H1 (cell line): ENCODE measurements at regions not wholly inside any gene's neighbourhood (a gene's known extent, or its start where the extent isn't known, plus 50 kb on each side); places are given as distances from the start of the nearest gene placed in this dataset.

ENCODE experiments used
- CTCF ChIA-PET: fragments of 300-600 bp; sonication (Branson Sonifier 250); formaldehyde crosslinking; loops from one replicate; lab custom pipeline; 2021; ENCODE audit not compliant: partially characterized antibody; lab: Charles Lee
- POLR2A ChIA-PET: fragments of 300-600 bp; sonication (Branson Sonifier 250); formaldehyde crosslinking; loops from one replicate; lab custom pipeline; 2021; ENCODE audit warnings: inconsistent platforms; ENCODE audit not compliant: partially characterized antibody; lab: Charles Lee
- DNase-seq, 2 experiments: peaks; one replicate each; pipeline versions ENCODE4 v3.0.0 to v3.0.0-alpha.2; 2010 to 2022; ENCODE audit warnings: low spot score in 2 of 2, low read depth in 1 of 2, mixed read lengths in 1 of 2
- FAIRE-seq: peaks from 2 replicates; lab custom pipeline; 2011; peaks lifted over from hg19 to GRCh38; lab: Jason Lieb, UNC
- H2AFZ ChIP-seq: 2 replicates; pipeline ENCODE4 v1.8.1; 2012; ENCODE audit warnings: low read length, inconsistent platforms
- H2AK5ac ChIP-seq: 2 replicates; pipeline ENCODE4 v1.6.1; 2013; ENCODE audit warnings: low read depth, low read length
- H2BK120ac ChIP-seq: replicated peaks from 2 replicates; pipeline ENCODE3; 2013; ENCODE audit warnings: low read depth, low read length, inconsistent platforms
- H2BK12ac ChIP-seq: 2 replicates; pipeline ENCODE4 v1.6.1; 2013; ENCODE audit warnings: low read depth, low read length
- H2BK15ac ChIP-seq: 2 replicates; pipeline ENCODE4 v1.6.1; 2013; ENCODE audit warnings: low read length
- H2BK20ac ChIP-seq: 2 replicates; pipeline ENCODE4 v1.6.1; 2013; ENCODE audit warnings: low read length
- H2BK5ac ChIP-seq: 2 replicates; pipeline ENCODE4 v1.6.1; 2013; ENCODE audit warnings: low read depth, low read length
- H3K14ac ChIP-seq: 2 replicates; pipeline ENCODE4 v1.6.1; 2013; ENCODE audit warnings: inconsistent platforms; ENCODE audit not compliant: insufficient read length
- H3K18ac ChIP-seq: 2 replicates; pipeline ENCODE4 v1.6.1; 2013; ENCODE audit warnings: low read length; ENCODE audit errors: extremely low read depth
- H3K23ac ChIP-seq: 2 replicates; pipeline ENCODE4 v1.6.1; 2013; ENCODE audit warnings: inconsistent platforms; ENCODE audit not compliant: insufficient read length
- H3K23me2 ChIP-seq: 2 replicates; pipeline ENCODE4 v1.6.1; 2013; ENCODE audit warnings: low read depth, low read length
- H3K27ac ChIP-seq: 2 replicates; pipeline ENCODE4 v1.6.1; 2011; ENCODE audit warnings: low read depth, low read length, inconsistent platforms
- H3K27me3 ChIP-seq, 4 experiments: replicated peaks in 1 of 4; 1 replicate in 1 of 4; 2 replicates in 3 of 4; pipeline versions ENCODE4 v1.6.1 to v1.8.1; 2011 to 2013; ENCODE audit warnings: low read length in 3 of 4, mild to moderate bottlenecking in 3 of 4, inconsistent platforms in 2 of 4, mixed read lengths in 2 of 4, moderate library complexity in 1 of 4; ENCODE audit not compliant: control insufficient read depth in 3 of 4, insufficient read depth in 3 of 4; ENCODE audit errors: extremely low read depth in 1 of 4
- H3K36me3 ChIP-seq, 4 experiments: 2 replicates each; pipeline versions ENCODE4 v1.6.1 to v1.8.1; 2011 to 2013; ENCODE audit warnings: mild to moderate bottlenecking in 4 of 4, low read length in 3 of 4, moderate library complexity in 2 of 4, control low read depth in 1 of 4, inconsistent platforms in 1 of 4; ENCODE audit not compliant: insufficient read depth in 4 of 4, control insufficient read depth in 2 of 4
- H3K4ac ChIP-seq: replicated peaks from 2 replicates; pipeline ENCODE3; 2013; ENCODE audit warnings: low read length, low read depth, mixed read lengths, inconsistent platforms; ENCODE audit not compliant: insufficient read length
- H3K4me1 ChIP-seq, 4 experiments: replicated peaks in 1 of 4; 1 replicate in 1 of 4; 2 replicates in 3 of 4; pipeline versions ENCODE4 v1.6.1 to v1.8.1; 2011 to 2013; ENCODE audit warnings: low read length in 3 of 4, inconsistent platforms in 2 of 4, mixed read lengths in 1 of 4; ENCODE audit not compliant: insufficient read depth in 4 of 4, control insufficient read depth in 3 of 4
- H3K4me2 ChIP-seq, 2 experiments: 2 replicates each; pipeline versions ENCODE4 v1.6.1 to v1.8.1; 2011 to 2013; ENCODE audit warnings: low read depth in 2 of 2, low read length in 2 of 2, control low read depth in 1 of 2, inconsistent platforms in 1 of 2, mild to moderate bottlenecking in 1 of 2; ENCODE audit not compliant: insufficient read depth in 1 of 2
- H3K4me3 ChIP-seq, 4 experiments: fragments of 200-600, 300-600 bp in 1 of 4; sonication (generic), shearing (Covaris generic), sonication (Bioruptor Twin) in 1 of 4; 2 replicates each; pipeline versions ENCODE4 v1.5.1 to v1.8.1; 2011 to 2016; ENCODE audit warnings: low read length in 4 of 4, low read depth in 3 of 4, control low read depth in 2 of 4, inconsistent platforms in 2 of 4, mild to moderate bottlenecking in 2 of 4, mixed read lengths in 1 of 4, moderate library complexity in 1 of 4; ENCODE audit not compliant: insufficient read depth in 2 of 4; ENCODE audit errors: extremely low read depth in 1 of 4
- H3K56ac ChIP-seq: replicated peaks from 2 replicates; pipeline ENCODE3; 2013; ENCODE audit warnings: low read depth, mild to moderate bottlenecking, mixed read lengths, low read length, inconsistent platforms; ENCODE audit not compliant: insufficient read length
- H3K79me1 ChIP-seq: 2 replicates; pipeline ENCODE4 v1.6.1; 2013; ENCODE audit warnings: low read depth, low read length, control low read depth
- H3K79me2 ChIP-seq, 2 experiments: 2 replicates each; pipeline versions ENCODE4 v1.6.1 to v1.8.1; 2012 to 2013; ENCODE audit warnings: low read length in 2 of 2, mild to moderate bottlenecking in 2 of 2, inconsistent platforms in 1 of 2; ENCODE audit not compliant: insufficient read depth in 2 of 2, control insufficient read depth in 1 of 2
- H3K9ac ChIP-seq, 4 experiments: replicated peaks in 1 of 4; 1 replicate in 1 of 4; 2 replicates in 3 of 4; pipeline versions ENCODE4 v1.6.1 to v1.8.1; 2011 to 2013; ENCODE audit warnings: low read depth in 3 of 4, low read length in 3 of 4, control low read depth in 2 of 4, mild to moderate bottlenecking in 2 of 4, moderate library complexity in 2 of 4, inconsistent platforms in 1 of 4; ENCODE audit errors: extremely low read depth in 1 of 4
- H3K9me3 ChIP-seq, 2 experiments: 2 replicates each; pipeline versions ENCODE4 v1.6.1 to v1.8.1; 2012 to 2013; ENCODE audit warnings: mild to moderate bottlenecking in 2 of 2, moderate library complexity in 2 of 2, control low read depth in 1 of 2, inconsistent platforms in 1 of 2, low read depth in 1 of 2, low read length in 1 of 2, mixed read lengths in 1 of 2; ENCODE audit not compliant: insufficient read depth in 2 of 2
- H4K20me1 ChIP-seq, 2 experiments: replicated peaks in 1 of 2; 2 replicates each; pipeline versions ENCODE3 to v1.8.1; 2011 to 2013; ENCODE audit warnings: inconsistent platforms in 2 of 2, low read length in 2 of 2, mild to moderate bottlenecking in 1 of 2; ENCODE audit not compliant: insufficient read depth in 2 of 2, control insufficient read depth in 1 of 2
- H4K5ac ChIP-seq: 2 replicates; pipeline ENCODE4 v1.6.1; 2013; ENCODE audit warnings: low read length, low read depth, mixed read lengths, inconsistent platforms; ENCODE audit not compliant: insufficient read length
- H4K8ac ChIP-seq: 2 replicates; pipeline ENCODE4 v1.8.0; 2013; ENCODE audit warnings: mild to moderate bottlenecking, moderate library complexity, low read length, inconsistent platforms; ENCODE audit not compliant: insufficient read depth; ENCODE audit errors: extremely low read depth
- H4K91ac ChIP-seq: replicated peaks from 2 replicates; pipeline ENCODE3; 2013; ENCODE audit warnings: low read length, mixed read lengths, inconsistent platforms; ENCODE audit not compliant: insufficient read length
- BACH1 ChIP-seq: IDR thresholded peaks from 2 replicates; pipeline ENCODE4 v1.6.1; 2012; ENCODE audit warnings: low read length, improper control_type of control experiment
- EZH2 ChIP-seq: fragments of 200-600 bp; sonication (generic); IDR thresholded peaks from 2 replicates; pipeline ENCODE4 v1.7.1; 2012; ENCODE audit warnings: low read depth, mild to moderate bottlenecking, moderate library complexity, low read length, inconsistent platforms; ENCODE audit not compliant: severe bottlenecking
- GABPA ChIP-seq: IDR thresholded peaks from 2 replicates; pipeline ENCODE4 v1.6.1; 2011; ENCODE audit warnings: mild to moderate bottlenecking, low read length, moderate library complexity, borderline replicate concordance; ENCODE audit not compliant: insufficient read depth
- HDAC2 ChIP-seq, 2 experiments: fragments of 300-600 bp in 1 of 2; sonication (generic) in 1 of 2; IDR thresholded peaks; 2 replicates each; pipeline ENCODE4 v1.6.1; 2011 to 2012; ENCODE audit warnings: low read depth in 2 of 2, low read length in 2 of 2, mild to moderate bottlenecking in 2 of 2, moderate library complexity in 2 of 2, borderline replicate concordance in 1 of 2, inconsistent platforms in 1 of 2
- JUND ChIP-seq: IDR thresholded peaks from 2 replicates; pipeline ENCODE4 v1.6.1; 2011; ENCODE audit warnings: mild to moderate bottlenecking, improper control_type of control experiment, low read length
- KDM1A ChIP-seq: fragments of 200-600, 300-600 bp; sonication (generic); IDR thresholded peaks from 2 replicates; pipeline ENCODE4 v1.7.1; 2016; ENCODE audit warnings: mild to moderate bottlenecking, low read length, borderline replicate concordance
- KDM4A ChIP-seq: IDR thresholded peaks from one replicate; pipeline ENCODE4 v1.7.1; 2012; ENCODE audit warnings: low read depth, mild to moderate bottlenecking, moderate library complexity, low read length, inconsistent platforms; ENCODE audit not compliant: severe bottlenecking
- KDM5A ChIP-seq: fragments of 200-600 bp; IDR thresholded peaks from 2 replicates; pipeline ENCODE4 v1.7.1; 2012; ENCODE audit warnings: mild to moderate bottlenecking, low read length, inconsistent platforms, mixed read lengths
- MAFK ChIP-seq: IDR thresholded peaks from 2 replicates; pipeline ENCODE4 v1.6.1; 2012; ENCODE audit warnings: low read depth, mild to moderate bottlenecking, improper control_type of control experiment, low read length
- NRF1 ChIP-seq: IDR thresholded peaks from 2 replicates; pipeline ENCODE4 v1.6.1; 2011; ENCODE audit warnings: mild to moderate bottlenecking, low read depth, low read length, improper control_type of control experiment
- RXRA ChIP-seq: IDR thresholded peaks from 2 replicates; pipeline ENCODE4 v1.6.1; 2011; ENCODE audit warnings: low read depth, mild to moderate bottlenecking, low read length, moderate library complexity; ENCODE audit not compliant: insufficient read depth
- SIX5 ChIP-seq: IDR thresholded peaks from 2 replicates; pipeline ENCODE4 v1.6.1; 2011; ENCODE audit warnings: mild to moderate bottlenecking, low read depth, low read length
- SP2 ChIP-seq: IDR thresholded peaks from 2 replicates; pipeline ENCODE4 v1.6.1; 2012; ENCODE audit warnings: mild to moderate bottlenecking, low read length, inconsistent platforms
- SRF ChIP-seq: IDR thresholded peaks from 2 replicates; pipeline ENCODE4 v1.6.1; 2011; ENCODE audit warnings: mild to moderate bottlenecking, low read depth, low read length, moderate library complexity
- TCF12 ChIP-seq: IDR thresholded peaks from 2 replicates; pipeline ENCODE4 v1.6.1; 2011; ENCODE audit warnings: low read depth, mild to moderate bottlenecking, low read length
- WGBS, 2 experiments: shearing (Covaris generic) in 1 of 2; methylation state at CpG; one replicate each; pipeline versions ENCODE4 v1.1.6 to v1.1.7; 2013 to 2015; ENCODE audit warnings: low lambda C conversion rate in 2 of 2, mixed read lengths in 2 of 2, inconsistent platforms in 1 of 2, low coverage in 1 of 2, missing lambda C conversion rate in 1 of 2; ENCODE audit not compliant: insufficient replicate concordance in 2 of 2, insufficient coverage in 1 of 2, insufficient read length in 1 of 2; ENCODE audit errors: extremely low coverage in 1 of 2, missing lambda C conversion rate in 1 of 2; 5-methylcytosine and 5-hydroxymethylcytosine counted together

DNA sequence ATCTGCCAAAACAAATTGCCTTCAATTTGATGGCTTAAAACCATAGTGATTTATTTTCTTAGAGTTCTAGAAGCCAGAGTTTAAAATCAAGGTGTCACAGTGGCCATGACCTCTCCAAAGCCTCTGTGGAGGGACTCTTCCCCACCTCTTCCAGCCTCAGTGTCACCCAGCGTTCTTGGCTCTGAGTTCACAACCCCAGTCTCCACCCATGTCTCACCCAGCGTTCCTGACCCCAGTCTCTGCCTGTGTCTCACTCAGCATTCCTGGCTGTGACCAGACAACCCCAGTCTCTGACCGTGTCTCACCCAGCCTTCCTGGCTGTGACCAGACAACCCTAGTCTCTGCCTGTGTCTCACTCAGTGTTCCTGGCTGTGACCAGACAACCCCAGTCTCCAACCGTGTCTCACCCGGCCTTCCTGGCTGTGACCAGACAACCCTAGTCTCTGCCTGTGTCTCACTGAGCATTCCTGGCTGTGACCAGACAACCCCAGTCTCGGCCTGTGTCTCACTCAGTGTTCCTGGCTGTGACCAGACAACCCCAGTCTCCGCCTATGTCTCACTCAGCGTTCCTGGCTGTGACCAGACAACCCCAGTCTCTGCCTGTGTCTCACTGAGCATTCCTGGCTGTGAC, 299.3 kb downstream of the GALR1 start:
- H3K4me2 ChIP-seq = no peak overlapping the region
- H3K23me2 ChIP-seq = no peaks in the 10 kb centered on the region
- DNase-seq (no peak), FAIRE-seq (no peak)
- H3K23ac ChIP-seq = no peak overlapping the region
- no peak overlapping the region for H2AK5ac ChIP-seq
- CTCF ChIA-PET = no interaction called here
- no peak overlapping the region for H2BK5ac ChIP-seq
- no peak overlapping the region for H3K4me3 ChIP-seq
- H3K79me1 ChIP-seq = no peaks in the 10 kb centered on the region
- no peaks in the 10 kb centered on the region for H4K20me1 ChIP-seq
- no peaks in the 10 kb centered on the region for H3K36me3 ChIP-seq
- no peak overlapping the region for H3K14ac ChIP-seq
- H4K8ac ChIP-seq = no peak overlapping the region
- POLR2A ChIA-PET = no interaction called here
- no peak overlapping the region for H2BK15ac ChIP-seq
- H2BK12ac ChIP-seq = no peak overlapping the region
- no peak overlapping the region for H4K91ac ChIP-seq
- no peak overlapping the region; a peak in 1 of 7 replicates for H3K9ac ChIP-seq
- 89% methylated on average over 8 of the region's 8 CpGs; no CpG with 5 or more reads in 1 of the 2 experiments for WGBS, 2 experiments
- no peak overlapping the region for H3K27ac ChIP-seq
- no peaks in the 10 kb centered on the region for H3K79me2 ChIP-seq
- H2BK20ac ChIP-seq = no peak overlapping the region
- H3K4me1 ChIP-seq = no peaks in the 10 kb centered on the region
- no peaks in the 10 kb centered on the region for H3K27me3 ChIP-seq
- H2BK120ac ChIP-seq = no peak overlapping the region
- H3K56ac ChIP-seq = no peak overlapping the region
- H3K18ac ChIP-seq = no peak overlapping the region
- no peak overlapping the region for H3K4ac ChIP-seq
- no peak overlapping the region for H2AFZ ChIP-seq
- no peaks in the 10 kb centered on the region for H3K9me3 ChIP-seq
- H4K5ac ChIP-seq = no peak overlapping the region
- TF ChIP-seq KDM4A (no peak), SP2 (no peak), HDAC2 (IDR thresholded peaks at IDR 0.05; ENCODE audit: borderline replicate concordance in 1 of 2, low read depth in 2 of 2, low read length in 2 of 2) (no peak), TCF12 (no peak), SIX5 (no peak), JUND (no peak), RXRA (no peak), SRF (no peak), EZH2 (no peak), BACH1 (no peak), KDM5A (no peak), KDM1A (no peak), NRF1 (no peak), GABPA (no peak), MAFK (no peak)
